ACC112 (cell line): ENCODE measurements at regions not wholly inside any gene's neighbourhood (a gene's known extent, or its start where the extent isn't known, plus 50 kb on each side); places are given as distances from the start of the nearest gene placed in this dataset.

Experiments used
- H2AFZ ChIP-seq: fragments of 200-600 bp; sonication (generic); one replicate; pipeline ENCODE4 v1.6.0; 2017; ENCODE audit warnings: antibody characterized with exemption, low read length; ENCODE audit not compliant: unreplicated experiment
- H3K27ac ChIP-seq: fragments of 200-600 bp; sonication (generic); 2 replicates; pipeline ENCODE4 v1.5.1; 2014; ENCODE audit warnings: low read depth, mild to moderate bottlenecking, antibody characterized with exemption, low read length, moderate library complexity
- H3K27me3 ChIP-seq: fragments of 200-600 bp; sonication (generic); 2 replicates; pipeline ENCODE4 v1.6.1; 2014; ENCODE audit warnings: mild to moderate bottlenecking, antibody characterized with exemption, low read length, moderate library complexity, mixed read lengths; ENCODE audit not compliant: insufficient read depth
- H3K36me3 ChIP-seq: fragments of 200-600 bp; sonication (generic); 2 replicates; pipeline ENCODE4 v1.6.1; 2016; ENCODE audit warnings: mild to moderate bottlenecking, antibody characterized with exemption, low read length, moderate library complexity, mixed read lengths; ENCODE audit not compliant: insufficient read depth
- H3K4me1 ChIP-seq: fragments of 200-600 bp; sonication (generic); one replicate; pipeline ENCODE4 v1.6.1; 2016; ENCODE audit warnings: low read length, mixed read lengths; ENCODE audit not compliant: insufficient read depth, unreplicated experiment, control insufficient read depth
- H3K4me3 ChIP-seq: fragments of 200-600 bp; sonication (generic); 2 replicates; pipeline ENCODE4 v1.5.1; 2014; ENCODE audit warnings: mild to moderate bottlenecking, low read depth, low read length
- H3K79me2 ChIP-seq: fragments of 200-600 bp; sonication (generic); one replicate; pipeline ENCODE4 v1.6.0; 2016; ENCODE audit warnings: low read length; ENCODE audit not compliant: control insufficient read depth, unreplicated experiment, insufficient read depth

DNA sequence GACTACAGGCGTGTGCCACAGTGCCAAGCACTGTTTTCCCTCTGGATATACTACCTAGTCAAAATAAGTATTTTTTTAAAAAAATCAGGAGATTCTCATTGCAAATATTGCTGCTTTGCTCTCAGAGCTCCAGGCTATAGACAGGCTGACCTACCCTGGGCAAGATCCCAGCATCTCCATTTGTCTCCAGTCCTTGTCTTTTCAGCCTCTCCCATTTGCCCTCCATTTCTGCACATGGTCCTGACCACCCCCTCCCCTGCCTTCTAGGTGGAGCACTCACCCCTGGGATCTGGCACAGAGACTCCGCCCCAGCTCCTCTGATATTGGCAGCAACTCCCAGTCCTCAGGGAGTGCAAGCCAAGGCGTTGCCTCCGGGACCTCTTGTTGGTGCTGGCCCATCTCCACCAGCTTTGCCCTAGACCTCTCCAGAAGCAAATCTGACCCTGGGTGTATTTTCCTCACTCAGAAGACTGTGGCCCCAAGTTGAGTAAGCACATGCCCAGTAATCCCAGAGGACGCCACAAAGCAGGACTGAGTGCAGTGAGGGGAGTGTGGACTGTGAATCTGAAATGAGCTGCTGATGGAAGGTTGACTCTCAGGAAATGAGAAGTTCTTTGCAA lies 120.6 kb downstream of the MTPAP start:
- no peaks in the 10 kb centered on the region for H3K79me2 ChIP-seq
- H3K27me3 ChIP-seq: no peaks in the 10 kb centered on the region
- H2AFZ ChIP-seq: no peak overlapping the region
- no peak overlapping the region for H3K27ac ChIP-seq
- peaks cover 21% of the 10 kb centered on the region for H3K4me1 ChIP-seq
- no peak overlapping the region for H3K4me3 ChIP-seq
- no peaks in the 10 kb centered on the region for H3K36me3 ChIP-seq

- H2AFZ ChIP-seq: no peak overlapping the region
These were observed 121.6 kb downstream of the MTPAP start for GRCh38 chr10:30227481-30227880.

DNA sequence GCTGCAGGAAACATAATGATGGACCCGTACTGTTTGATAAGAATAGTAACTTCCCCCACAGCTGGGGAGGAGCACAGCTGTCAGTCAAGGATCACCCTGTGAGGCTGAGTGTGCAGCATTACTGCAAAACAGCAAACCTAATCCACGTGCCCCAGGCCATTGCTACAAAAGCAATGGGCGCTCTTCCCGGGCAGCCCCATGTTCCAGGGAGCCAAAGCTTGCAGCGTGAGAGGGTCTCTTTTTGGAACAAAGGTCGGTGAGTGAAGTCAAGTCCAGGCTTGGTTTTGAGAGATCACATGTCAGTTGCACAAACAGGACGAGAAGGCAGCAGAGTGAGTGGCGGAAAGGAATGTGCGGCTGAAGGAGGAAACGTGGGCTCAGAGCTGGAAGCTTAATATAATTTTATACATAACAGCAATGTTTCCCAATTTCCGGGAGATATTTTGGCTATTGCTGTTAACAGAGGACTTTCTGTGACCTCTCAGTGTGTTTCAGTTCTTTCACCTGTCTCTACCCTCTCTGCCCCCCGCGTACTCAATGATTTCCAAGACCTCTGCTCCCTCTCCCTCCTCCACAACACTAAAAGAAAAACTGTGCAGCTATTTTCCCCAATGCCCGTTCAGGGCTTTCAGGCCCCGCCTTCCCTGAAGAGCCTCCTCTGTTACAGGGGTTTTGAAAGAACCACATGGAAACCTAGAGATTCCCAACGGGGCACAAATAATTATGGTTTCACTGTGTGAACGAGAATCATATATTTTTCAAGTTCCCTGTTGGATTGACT lies 128.9 kb downstream of the MTPAP start:
- H3K4me1 ChIP-seq: peaks cover 15% of the 10 kb centered on the region
- no peak overlapping the region for H3K27ac ChIP-seq
- peak overlapping the region; percentile 70 for H2AFZ ChIP-seq
- no peaks in the 10 kb centered on the region for H3K36me3 ChIP-seq
- no peaks in the 10 kb centered on the region for H3K79me2 ChIP-seq
- peak overlapping the region; percentile 57; the same call in 1 of the 2 replicates for H3K4me3 ChIP-seq
- no peaks in the 10 kb centered on the region for H3K27me3 ChIP-seq

More at GRCh38 chr10:30227481-30227880, 121.6 kb downstream of the MTPAP start:
- no peak overlapping the region for H3K4me3 ChIP-seq
- no peaks in the 10 kb centered on the region for H3K27me3 ChIP-seq
- no peaks in the 10 kb centered on the region for H3K36me3 ChIP-seq
- no peak overlapping the region for H3K27ac ChIP-seq
- no peaks in the 10 kb centered on the region for H3K79me2 ChIP-seq
- H3K4me1 ChIP-seq: peaks cover 21% of the 10 kb centered on the region

DNA sequence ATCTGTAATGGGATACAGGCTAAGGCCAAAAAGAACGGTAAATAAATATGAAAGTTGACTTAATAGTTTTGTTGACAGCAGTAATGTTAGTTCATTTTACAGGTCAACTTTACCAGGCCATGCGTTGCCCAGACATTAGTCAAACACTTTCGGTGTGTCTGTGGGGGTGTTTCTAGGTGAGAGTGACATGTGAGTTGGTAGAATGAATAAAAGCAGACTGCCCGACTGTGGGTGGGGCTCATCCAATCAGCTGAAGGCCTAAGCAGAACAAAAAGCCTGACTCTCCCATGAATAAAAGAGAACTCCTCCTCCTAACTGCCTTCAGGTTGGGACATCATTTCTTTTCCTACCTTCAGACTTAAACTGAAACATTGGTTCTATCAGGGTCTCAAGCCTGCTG lies 132.3 kb downstream of the MTPAP start:
- peaks cover 15% of the 10 kb centered on the region for H3K4me1 ChIP-seq
- H3K4me3 ChIP-seq: no peak overlapping the region
- no peaks in the 10 kb centered on the region for H3K79me2 ChIP-seq
- H2AFZ ChIP-seq: peak overlapping the region; percentile 4
- H3K27me3 ChIP-seq: no peaks in the 10 kb centered on the region
- no peak overlapping the region for H3K27ac ChIP-seq
- H3K36me3 ChIP-seq: no peaks in the 10 kb centered on the region

DNA sequence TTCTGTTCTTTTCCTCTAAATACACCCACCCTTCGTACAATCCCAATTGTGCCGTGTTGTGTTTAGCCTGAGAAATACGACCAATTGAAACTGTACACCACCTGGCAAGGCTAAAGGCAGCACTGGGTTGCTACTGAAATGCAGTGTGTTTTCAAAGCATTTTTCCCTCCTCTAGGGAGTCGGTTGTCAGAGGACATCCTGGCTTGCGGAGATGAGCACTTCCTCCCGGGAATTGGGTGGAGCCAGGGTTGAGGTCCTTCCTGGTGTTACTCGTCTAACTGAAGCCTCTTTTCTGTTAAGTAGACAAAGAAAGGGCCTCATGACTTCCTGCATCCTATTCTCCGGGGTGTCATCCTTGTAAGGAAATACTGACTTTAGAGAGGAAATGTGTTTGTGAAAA lies 133.5 kb downstream of the MTPAP start:
- Histone ChIP-seq H2AFZ (peak overlapping the region; percentile 99), H3K4me1 (peaks cover 15% of the 10 kb centered on the region), H3K4me3 (peak overlapping the region; percentile 35; the same call in 1 of the 2 replicates), H3K27me3 (no peaks in the 10 kb centered on the region), H3K79me2 (no peaks in the 10 kb centered on the region), H3K27ac (no peak overlapping the region), H3K36me3 (no peaks in the 10 kb centered on the region)

GRCh38 chr10:30215141-30215540 lies 133.9 kb downstream of the MTPAP start:
- Histone ChIP-seq H2AFZ (peak overlapping the region; percentile 99), H3K27ac (no peak overlapping the region), H3K4me3 (no peak overlapping the region; the same call in 1 of the 2 replicates), H3K27me3 (no peaks in the 10 kb centered on the region), H3K36me3 (no peaks in the 10 kb centered on the region), H3K4me1 (peaks cover 15% of the 10 kb centered on the region), H3K79me2 (no peaks in the 10 kb centered on the region)

DNA sequence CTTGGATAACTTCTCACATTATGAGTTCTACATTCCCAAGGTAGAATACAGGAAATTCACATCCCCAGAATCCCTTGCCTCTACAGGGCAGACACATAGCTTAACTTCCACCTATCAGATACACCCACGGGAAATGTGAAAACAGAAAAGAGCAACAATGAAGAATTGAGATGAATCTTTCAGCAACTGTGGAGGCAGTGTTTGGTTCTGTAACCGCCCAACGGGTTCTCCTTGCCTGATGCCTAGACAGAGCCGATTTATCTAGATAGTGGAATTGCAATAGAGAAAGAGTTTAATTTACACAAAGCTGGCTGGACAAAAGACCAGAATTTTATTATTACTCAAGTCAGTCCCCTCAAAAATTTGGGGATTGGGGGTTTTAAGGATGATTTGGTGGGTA lies 138.8 kb downstream of the MTPAP start:
- Histone ChIP-seq H3K27me3 (no peaks in the 10 kb centered on the region), H3K79me2 (no peaks in the 10 kb centered on the region), H3K4me3 (no peak overlapping the region), H3K27ac (no peak overlapping the region), H3K4me1 (no peaks in the 10 kb centered on the region), H3K36me3 (no peaks in the 10 kb centered on the region), H2AFZ (no peak overlapping the region)

- no peak overlapping the region for H3K4me3 ChIP-seq
- H3K27me3 ChIP-seq: no peaks in the 10 kb centered on the region
- H3K27ac ChIP-seq: no peak overlapping the region
- no peaks in the 10 kb centered on the region for H3K4me1 ChIP-seq
- H3K36me3 ChIP-seq: no peaks in the 10 kb centered on the region
- no peak overlapping the region for H2AFZ ChIP-seq
- H3K79me2 ChIP-seq: no peaks in the 10 kb centered on the region
These were observed 140.7 kb downstream of the MTPAP start for GRCh38 chr10:30208330-30208729.

- no peaks in the 10 kb centered on the region for H3K36me3 ChIP-seq
- H3K27me3 ChIP-seq: no peaks in the 10 kb centered on the region
- H3K4me3 ChIP-seq: no peak overlapping the region
- H2AFZ ChIP-seq: no peak overlapping the region
- no peaks in the 10 kb centered on the region for H3K4me1 ChIP-seq
- no peak overlapping the region for H3K27ac ChIP-seq
- H3K79me2 ChIP-seq: no peaks in the 10 kb centered on the region
These were observed 141.5 kb downstream of the MTPAP start for GRCh38 chr10:30207485-30208052.

GRCh38 chr10:30200017-30200415 lies 140.6 kb upstream of the JCAD start:
- Histone ChIP-seq H3K4me1 (no peaks in the 10 kb centered on the region), H2AFZ (no peak overlapping the region), H3K27ac (no peak overlapping the region), H3K79me2 (no peaks in the 10 kb centered on the region), H3K36me3 (no peaks in the 10 kb centered on the region), H3K4me3 (no peak overlapping the region), H3K27me3 (peaks cover 59% of the 10 kb centered on the region)
